H9 (cell line): ENCODE measurements at regions not wholly inside any gene's neighbourhood (a gene's known extent, or its start where the extent isn't known, plus 50 kb on each side); places are given as distances from the start of the nearest gene placed in this dataset.

Experiments
- DNase-seq: peaks from one replicate; pipeline ENCODE4 v3.0.0-alpha.2; 2017
- H2AFZ ChIP-seq: one replicate; pipeline ENCODE4 v1.6.1; 2013; ENCODE audit warnings: mild to moderate bottlenecking, low read length, control low read depth, moderate library complexity
- H2AK5ac ChIP-seq: 2 replicates; pipeline ENCODE4 v1.6.1; 2013; ENCODE audit warnings: low read length, control low read depth, mixed read lengths; ENCODE audit not compliant: insufficient read length
- H2BK120ac ChIP-seq: one replicate; pipeline ENCODE4 v1.6.1; 2013; ENCODE audit warnings: low read depth, mild to moderate bottlenecking, low read length, control low read depth, inconsistent platforms; ENCODE audit not compliant: poor library complexity, severe bottlenecking
- H2BK12ac ChIP-seq: 2 replicates; pipeline ENCODE4 v1.6.1; 2013; ENCODE audit warnings: low read length, control low read depth, mixed read lengths, low read depth; ENCODE audit not compliant: insufficient read length
- H2BK15ac ChIP-seq: 2 replicates; pipeline ENCODE4 v1.6.1; 2013; ENCODE audit warnings: low read depth, low read length, control low read depth
- H2BK20ac ChIP-seq: one replicate; pipeline ENCODE4 v1.6.1; 2013; ENCODE audit warnings: low read depth, mild to moderate bottlenecking, low read length, control low read depth, inconsistent platforms; ENCODE audit not compliant: poor library complexity, severe bottlenecking
- H2BK5ac ChIP-seq: 2 replicates; pipeline ENCODE4 v1.6.1; 2013; ENCODE audit warnings: low read length, control low read depth, mixed read lengths; ENCODE audit not compliant: insufficient read length
- H3K14ac ChIP-seq: 2 replicates; pipeline ENCODE4 v1.6.1; 2013; ENCODE audit warnings: low read length, control low read depth; ENCODE audit not compliant: insufficient read depth
- H3K18ac ChIP-seq: 2 replicates; pipeline ENCODE4 v1.6.1; 2013; ENCODE audit warnings: low read depth, mild to moderate bottlenecking, mixed read lengths, low read length, control low read depth; ENCODE audit not compliant: insufficient read length
- H3K23ac ChIP-seq: 2 replicates; pipeline ENCODE4 v1.6.1; 2013; ENCODE audit warnings: low read length, control low read depth, mixed read lengths, low read depth; ENCODE audit not compliant: insufficient read length
- H3K23me2 ChIP-seq: 2 replicates; pipeline ENCODE4 v1.6.1; 2013; ENCODE audit warnings: low read depth, mild to moderate bottlenecking, mixed read lengths, low read length, control low read depth; ENCODE audit not compliant: insufficient read length, poor library complexity, severe bottlenecking
- H3K27ac ChIP-seq: 2 replicates; pipeline ENCODE4 v1.5.1; 2013; ENCODE audit warnings: low read length, control low read depth, mixed read lengths, low read depth; ENCODE audit not compliant: insufficient read length
- H3K27me3 ChIP-seq: 2 replicates; pipeline ENCODE4 v1.6.1; 2013; ENCODE audit warnings: low read length, control low read depth, inconsistent platforms; ENCODE audit not compliant: insufficient read depth
- H3K4ac ChIP-seq: 2 replicates; pipeline ENCODE4 v1.6.1; 2013; ENCODE audit warnings: low read depth, mild to moderate bottlenecking, control low read depth, inconsistent platforms, low read length, moderate library complexity
- H3K4me1 ChIP-seq: 2 replicates; pipeline ENCODE4 v1.6.1; 2013; ENCODE audit warnings: low read length, control low read depth, inconsistent platforms; ENCODE audit not compliant: insufficient read depth
- H3K4me2 ChIP-seq: 2 replicates; pipeline ENCODE4 v1.6.1; 2013; ENCODE audit warnings: low read length, control low read depth, mixed read lengths; ENCODE audit not compliant: insufficient read length, insufficient read depth
- H3K56ac ChIP-seq: 2 replicates; pipeline ENCODE4 v1.6.1; 2013; ENCODE audit warnings: low read depth, mild to moderate bottlenecking, mixed read lengths, low read length, control low read depth; ENCODE audit not compliant: insufficient read length
- H3K79me1 ChIP-seq: 2 replicates; pipeline ENCODE4 v1.6.1; 2013; ENCODE audit warnings: low read depth, mild to moderate bottlenecking, moderate library complexity, low read length, control low read depth, inconsistent platforms; ENCODE audit not compliant: insufficient read depth, poor library complexity, severe bottlenecking
- H3K79me2 ChIP-seq: 2 replicates; pipeline ENCODE4 v1.6.1; 2013; ENCODE audit warnings: low read length, control low read depth, inconsistent platforms; ENCODE audit not compliant: insufficient read depth
- H3K9ac ChIP-seq: 2 replicates; pipeline ENCODE4 v1.6.1; 2013; ENCODE audit warnings: low read length, control low read depth, mixed read lengths; ENCODE audit not compliant: insufficient read length; ENCODE audit errors: extremely low read depth
- H3K9me3 ChIP-seq: one replicate; pipeline ENCODE4 v1.6.1; 2013; ENCODE audit warnings: low read depth, low read length, inconsistent platforms; ENCODE audit not compliant: control insufficient read depth
- H3T11ph ChIP-seq: one replicate; pipeline ENCODE4 v1.6.1; 2013; ENCODE audit warnings: mild to moderate bottlenecking, low read length, control low read depth, inconsistent platforms
- H4K20me1 ChIP-seq: one replicate; pipeline ENCODE4 v1.6.1; 2013; ENCODE audit not compliant: control insufficient read depth, insufficient read length, insufficient read depth
- H4K5ac ChIP-seq: 2 replicates; pipeline ENCODE4 v1.6.1; 2013; ENCODE audit warnings: low read depth, mild to moderate bottlenecking, mixed read lengths, low read length, control low read depth; ENCODE audit not compliant: insufficient read length
- H4K8ac ChIP-seq: replicated peaks from 2 replicates; pipeline ENCODE4 v1.6.1; 2013; ENCODE audit warnings: low read length, control low read depth, mixed read lengths, low read depth; ENCODE audit not compliant: insufficient read length
- H4K91ac ChIP-seq: 2 replicates; pipeline ENCODE4 v1.6.1; 2013; ENCODE audit warnings: low read depth, mild to moderate bottlenecking, moderate library complexity, mixed read lengths, low read length, control low read depth; ENCODE audit not compliant: insufficient read length
- H3K27ac Mint-ChIP-seq, 3 experiments: 2 replicates in 2 of 3; 3 replicates in 1 of 3; pipeline ENCODE4 v1.8.0; 2020 to 2021; ENCODE audit warnings: mixed read lengths in 3 of 3, mild to moderate bottlenecking in 1 of 3, moderate library complexity in 1 of 3
- H3K27me3 Mint-ChIP-seq: 2 replicates; pipeline ENCODE4 v1.8.0; 2021; ENCODE audit warnings: low read depth, mild to moderate bottlenecking, moderate library complexity, mixed read lengths
- H3K36me3 Mint-ChIP-seq, 3 experiments: 2 replicates in 2 of 3; 3 replicates in 1 of 3; pipeline ENCODE4 v1.8.0; 2020 to 2021; ENCODE audit warnings: low read depth in 3 of 3, mixed read lengths in 3 of 3; ENCODE audit not compliant: insufficient read depth in 1 of 3
- H3K4me1 Mint-ChIP-seq, 2 experiments: 2 replicates each; pipeline ENCODE4 v1.8.0; 2020; ENCODE audit warnings: mixed read lengths in 2 of 2
- H3K4me3 Mint-ChIP-seq, 2 experiments: 2 replicates in 1 of 2; 3 replicates in 1 of 2; pipeline ENCODE4 v1.8.0; 2020 to 2021; ENCODE audit warnings: mild to moderate bottlenecking in 2 of 2, mixed read lengths in 2 of 2, moderate library complexity in 1 of 2
- H3K9me3 Mint-ChIP-seq, 2 experiments: 2 replicates in 1 of 2; 3 replicates in 1 of 2; pipeline ENCODE4 v1.8.0; 2020; ENCODE audit warnings: mild to moderate bottlenecking in 2 of 2, mixed read lengths in 2 of 2, moderate library complexity in 1 of 2
- CTCF ChIP-seq: fragments of 200-600 bp; sonication (generic); conservative IDR thresholded peaks from 3 replicates; pipeline ENCODE4 v1.8.0; 2021; ENCODE audit warnings: antibody characterized with exemption, mild to moderate bottlenecking
- WGBS: extraction: QIAGEN DNeasy Blood & Tissue Kit; methylation state at CpG from one replicate; pipeline ENCODE4 v1.1.7; 2013; ENCODE audit warnings: missing lambda C conversion rate, low lambda C conversion rate, mixed read lengths; ENCODE audit not compliant: insufficient read length; ENCODE audit errors: extremely low coverage; 5-methylcytosine and 5-hydroxymethylcytosine counted together

DNA sequence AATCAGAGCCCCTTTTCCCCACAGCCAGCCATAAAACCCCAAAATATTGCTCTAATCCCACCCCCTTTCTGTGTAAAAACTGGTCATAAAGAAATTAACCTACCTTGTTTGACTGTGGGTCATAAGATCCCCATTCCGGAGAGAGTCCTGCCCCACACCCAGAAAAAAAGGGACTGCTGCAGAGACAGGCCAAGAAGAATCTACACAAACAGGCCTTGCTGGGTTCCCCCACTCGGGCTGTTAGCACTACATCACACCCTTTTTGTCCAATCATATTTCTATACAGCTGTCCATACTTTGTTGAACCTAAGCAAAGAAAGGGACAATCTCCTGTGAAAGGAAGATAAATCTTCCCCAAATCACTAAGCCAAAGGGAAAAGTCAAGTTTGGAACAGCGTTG is 84.4 kb upstream of the MFGE8 start:
- Histone ChIP-seq H3K56ac (no peak overlapping the region), H2AK5ac (no peak overlapping the region), H3K9ac (no peak overlapping the region), H2BK12ac (no peak overlapping the region), H3T11ph (no peak overlapping the region), H3K79me2 (no peaks in the 10 kb centered on the region), H3K14ac (no peak overlapping the region), H3K27me3 (no peaks in the 10 kb centered on the region), H2AFZ (no peak overlapping the region), H3K79me1 (no peaks in the 10 kb centered on the region), H3K4me2 (no peak overlapping the region), H4K91ac (no peak overlapping the region), H4K5ac (no peak overlapping the region), H2BK15ac (no peak overlapping the region), H3K27ac (no peak overlapping the region), H2BK5ac (no peak overlapping the region), H3K4ac (no peak overlapping the region), H3K9me3 (no peaks in the 10 kb centered on the region), H2BK20ac (no peak overlapping the region), H3K4me1 (peaks cover 21% of the 10 kb centered on the region), H2BK120ac (no peak overlapping the region), H3K18ac (no peak overlapping the region), H3K23me2 (peaks cover 3% of the 10 kb centered on the region), H4K8ac (no peak overlapping the region), H3K23ac (no peak overlapping the region), H4K20me1 (no peaks in the 10 kb centered on the region)
- H3K27ac Mint-ChIP-seq = peak overlapping the region in 2 of 3 experiments; percentile 1 to 11; a peak in 2 of 7 replicates
- peaks cover 0 to 2% of the 10 kb centered on the region in 2 experiments; a peak in 2 of 5 replicates for H3K9me3 Mint-ChIP-seq
- no peak for TF ChIP-seq CTCF
- peaks cover 19% of the 10 kb centered on the region for H3K27me3 Mint-ChIP-seq
- no peak for DNase-seq
- H3K36me3 Mint-ChIP-seq = peaks cover 0 to 6% (median 3%) of the 10 kb centered on the region in 3 experiments; a peak in 4 of 7 replicates
- no peak overlapping the region for H3K4me3 Mint-ChIP-seq
- H3K4me1 Mint-ChIP-seq = peaks cover 82 to 92% of the 10 kb centered on the region in 2 experiments
- no CpG with 5 or more reads among the region's 3 CpGs for WGBS
